Lung (tissue), 11 donors: ENCODE measurements at regions not wholly inside any gene's neighbourhood (a gene's known extent, or its start where the extent isn't known, plus 50 kb on each side); places are given as distances from the start of the nearest gene placed in this dataset.

ENCODE experiments used
- ATAC-seq: fragments of 200-7000 bp; cut with Tn5 transposase; one replicate; pipeline ENCODE4 v1.9.1; 2020; ENCODE audit warnings: moderate number of reproducible peaks; ENCODE audit not compliant: insufficient read depth, low FRiP score
- DNase-seq, 3 donors: peaks; one replicate each; pipeline ENCODE4 v3.0.0-alpha.2; 2013 to 2017
- H3K27ac ChIP-seq, 2 donors: one replicate each; pipeline ENCODE4 v1.5.1; 2013; ENCODE audit warnings: mild to moderate bottlenecking in 2 of 2, moderate library complexity in 2 of 2, control low read depth in 1 of 2, inconsistent platforms in 1 of 2, low read depth in 1 of 2, low read length in 1 of 2
- H3K27me3 ChIP-seq, 3 donors: one replicate each; pipeline ENCODE4 v1.5.1; 2013; ENCODE audit warnings: low read length in 2 of 3; ENCODE audit not compliant: control insufficient read depth in 3 of 3, insufficient read depth in 3 of 3
- H3K36me3 ChIP-seq, 4 donors: one replicate each; pipeline ENCODE4 v1.5.1; 2013; ENCODE audit warnings: low read length in 4 of 4, mild to moderate bottlenecking in 1 of 4, moderate library complexity in 1 of 4; ENCODE audit not compliant: control insufficient read depth in 4 of 4, insufficient read depth in 4 of 4
- H3K4me1 ChIP-seq, 5 donors: one replicate each; pipeline ENCODE4 v1.5.1; 2013; ENCODE audit warnings: low read length in 5 of 5, mild to moderate bottlenecking in 2 of 5, moderate library complexity in 1 of 5; ENCODE audit not compliant: control insufficient read depth in 5 of 5, insufficient read depth in 5 of 5
- H3K4me3 ChIP-seq: one replicate; pipeline ENCODE4 v1.5.1; 2013; ENCODE audit warnings: mild to moderate bottlenecking, control low read depth, moderate library complexity
- H3K9ac ChIP-seq, 2 donors: one replicate each; pipeline ENCODE4 v1.5.1; 2013; ENCODE audit warnings: low read length in 2 of 2, control low read depth in 1 of 2; ENCODE audit not compliant: insufficient read depth in 1 of 2
- H3K9me3 ChIP-seq, 4 donors: one replicate each; pipeline ENCODE4 v1.5.1; 2013; ENCODE audit warnings: low read length in 3 of 4, mild to moderate bottlenecking in 1 of 4, moderate library complexity in 1 of 4; ENCODE audit not compliant: control insufficient read depth in 4 of 4, insufficient read depth in 3 of 4
- CTCF ChIP-seq: IDR thresholded peaks from 2 replicates; pipeline ENCODE4 v1.5.1; 2012; ENCODE audit warnings: mild to moderate bottlenecking; ENCODE audit errors: control extremely low read depth, extremely low read depth
- WGBS, 2 donors: extraction: QIAGEN DNeasy Blood & Tissue Kit; methylation state at CpG; one replicate each; pipeline ENCODE4 v1.1.7; 2013; 5-methylcytosine and 5-hydroxymethylcytosine counted together
- donor health status: control.
- donor health status: control.
- donor health status: Bipolar disorder and iron deficiency.
- donor health status: healthy.
- donor health status: DM: yes; HTN: yes; CAD: no.

GRCh38 chr10:111865550-111865949 lies 318.0 kb downstream of the GPAM start:
- Histone ChIP-seq H3K9ac (no peak overlapping the region), H3K9me3 (peaks cover 0 to 3% (median 0%) of the 10 kb centered on the region in 4 donors), H3K27ac (no peak overlapping the region), H3K4me1 (no peaks in the 10 kb centered on the region), H3K36me3 (no peaks in the 10 kb centered on the region), H3K4me3 (no peak overlapping the region), H3K27me3 (no peaks in the 10 kb centered on the region)
- WGBS, 2 donors, result 55 to 64% methylated on average over 3 of the region's 3 CpGs
- TF ChIP-seq CTCF, result no peak
- DNase-seq, result no peak
- ATAC-seq, result no peak

- TF ChIP-seq CTCF, result no peak
- ATAC-seq (no peak), DNase-seq (no peak)
- peaks cover 0 to 3% (median 0%) of the 10 kb centered on the region in 4 donors for H3K9me3 ChIP-seq
- H3K36me3 ChIP-seq, result no peaks in the 10 kb centered on the region
- H3K27me3 ChIP-seq, result no peaks in the 10 kb centered on the region
- no peak overlapping the region for H3K9ac ChIP-seq
- no peak overlapping the region for H3K27ac ChIP-seq
- no peaks in the 10 kb centered on the region for H3K4me1 ChIP-seq
- H3K4me3 ChIP-seq, result no peak overlapping the region
Measured at GRCh38 chr10:111871458-111871857, 312.1 kb downstream of the GPAM start.

GRCh38 chr10:111872591-111872990 lies 311.0 kb downstream of the GPAM start:
- Histone ChIP-seq H3K36me3 (no peaks in the 10 kb centered on the region), H3K27ac (no peak overlapping the region), H3K27me3 (no peaks in the 10 kb centered on the region), H3K4me1 (no peaks in the 10 kb centered on the region), H3K9me3 (peaks cover 0 to 3% (median 0%) of the 10 kb centered on the region in 4 donors), H3K9ac (no peak overlapping the region), H3K4me3 (no peak overlapping the region)
- no peak for DNase-seq
- no peak for TF ChIP-seq CTCF
- no peak for ATAC-seq
- WGBS, 2 donors, result 46 to 65% methylated on average over 3 of the region's 3 CpGs

- no peak for DNase-seq
- 89 to 91% methylated on average over 4 of the region's 4 CpGs for WGBS, 2 donors
- H3K9me3 ChIP-seq, result peaks cover 0 to 3% (median 0%) of the 10 kb centered on the region in 4 donors
Measured at GRCh38 chr10:111873041-111873440, 310.5 kb downstream of the GPAM start.

More at GRCh38 chr10:111873041-111873440, 310.5 kb downstream of the GPAM start:
- Histone ChIP-seq H3K9ac (no peak overlapping the region), H3K4me3 (no peak overlapping the region), H3K36me3 (no peaks in the 10 kb centered on the region), H3K4me1 (no peaks in the 10 kb centered on the region), H3K27ac (no peak overlapping the region), H3K27me3 (no peaks in the 10 kb centered on the region)
- TF ChIP-seq CTCF, result no peak
- no peak for ATAC-seq
